CD4-positive, alpha-beta T cell (primary cell): ENCODE measurements at regions not wholly inside any gene's neighbourhood (a gene's known extent, or its start where the extent isn't known, plus 50 kb on each side); places are given as distances from the start of the nearest gene placed in this dataset.

Source experiments
- ATAC-seq: fragments of 200-7000 bp; cut with Tn5 transposase; one replicate; pipeline ENCODE4 v1.10.0; 2022; ENCODE audit warnings: mild to moderate bottlenecking; ENCODE audit not compliant: poor library complexity
- CTCF ChIA-PET: fragments of 350-600 bp; sonication (Branson Sonifier 250); formaldehyde crosslinking; loops from one replicate; lab custom pipeline; 2021; ENCODE audit warnings: antibody characterized with exemption, inconsistent platforms; lab: Charles Lee
- POLR2A ChIA-PET: fragments of 350-600 bp; sonication (Branson Sonifier 250); formaldehyde crosslinking; loops from one replicate; lab custom pipeline; 2021; ENCODE audit warnings: antibody characterized with exemption, inconsistent platforms; lab: Charles Lee
- DNase-seq, 14 experiments: peaks; one replicate each; pipeline ENCODE4 v3.0.0-alpha.2; 2013 to 2020; ENCODE audit warnings: mixed read lengths in 2 of 14
- H3K27ac ChIP-seq, 2 donors: one replicate each; pipeline versions ENCODE4 v1.5.1 to v1.7.0; 2013; ENCODE audit warnings: low read length in 2 of 2, low read depth in 1 of 2, mild to moderate bottlenecking in 1 of 2
- H3K27me3 ChIP-seq, 2 experiments: 1 replicate in 1 of 2; 2 replicates in 1 of 2; pipeline versions ENCODE4 v1.6.1 to v1.7.0; 2013; ENCODE audit warnings: low read length in 2 of 2, control low read depth in 1 of 2, mild to moderate bottlenecking in 1 of 2, moderate library complexity in 1 of 2; ENCODE audit not compliant: insufficient read depth in 2 of 2, control insufficient read depth in 1 of 2
- H3K36me3 ChIP-seq: one replicate; pipeline ENCODE4 v1.6.1; 2013; ENCODE audit warnings: low read length, control low read depth; ENCODE audit not compliant: insufficient read depth
- H3K4me1 ChIP-seq: one replicate; pipeline ENCODE4 v1.6.1; 2013; ENCODE audit warnings: low read length, control low read depth; ENCODE audit not compliant: insufficient read depth
- H3K4me3 ChIP-seq: one replicate; pipeline ENCODE4 v1.5.1; 2013; ENCODE audit warnings: mild to moderate bottlenecking, low read length, moderate library complexity
- H3K9me3 ChIP-seq, 2 experiments: 1 replicate in 1 of 2; 2 replicates in 1 of 2; pipeline versions ENCODE4 v1.6.1 to v1.7.0; 2013; ENCODE audit warnings: low read length in 2 of 2, mild to moderate bottlenecking in 2 of 2, control low read depth in 1 of 2, moderate library complexity in 1 of 2; ENCODE audit not compliant: control insufficient read depth in 1 of 2, insufficient read depth in 1 of 2
- H3K27ac Mint-ChIP-seq: one replicate; pipeline ENCODE4 v1.8.0; 2020; ENCODE audit warnings: mixed read lengths
- H3K27me3 Mint-ChIP-seq: one replicate; pipeline ENCODE4 v1.8.0; 2021; ENCODE audit warnings: mixed read lengths
- H3K36me3 Mint-ChIP-seq: one replicate; pipeline ENCODE4 v1.8.0; 2021; ENCODE audit warnings: low read depth, mixed read lengths
- H3K4me1 Mint-ChIP-seq: one replicate; pipeline ENCODE4 v1.8.0; 2021; ENCODE audit warnings: low read depth, mixed read lengths
- H3K4me3 Mint-ChIP-seq: one replicate; pipeline ENCODE4 v1.8.0; 2020; ENCODE audit warnings: mild to moderate bottlenecking, mixed read lengths
- H3K9me3 Mint-ChIP-seq: one replicate; pipeline ENCODE4 v1.8.0; 2020; ENCODE audit warnings: mixed read lengths
- CTCF ChIP-seq: fragments of 200-600 bp; IDR thresholded peaks from one replicate; pipeline ENCODE4 v1.8.0; 2022; ENCODE audit warnings: antibody characterized with exemption, mild to moderate bottlenecking
- intact Hi-C, 2 experiments: fragments of 100-400 bp; cut with DNase I in 1 of 2; cut with micrococcal nuclease in 1 of 2; formaldehyde crosslinking; loops; one replicate each; pipeline versions ENCODE4 v1.15.1 to v1.9.0; 2023 to 2025; cut with DNase I, micrococcal nuclease

- H3K36me3 Mint-ChIP-seq: no peaks in the 10 kb centered on the region
- intact Hi-C loops: no loop called here
Measured at GRCh38 chr5:40360685-40361084, 319.0 kb upstream of the PTGER4 start.

GRCh38 chr5:40359832-40360231 is 319.9 kb upstream of the PTGER4 start:
- Mint-ChIP-seq H3K9me3 (peaks cover 3% of the 10 kb centered on the region), H3K36me3 (no peaks in the 10 kb centered on the region), H3K4me3 (no peak overlapping the region), H3K27ac (no peak overlapping the region), H3K27me3 (no peaks in the 10 kb centered on the region), H3K4me1 (no peaks in the 10 kb centered on the region)
- Histone ChIP-seq H3K36me3 (no peaks in the 10 kb centered on the region), H3K4me1 (no peaks in the 10 kb centered on the region), H3K4me3 (no peak overlapping the region), H3K9me3 (peaks cover 4% of the 10 kb centered on the region in 2 experiments), H3K27me3 (no peaks in the 10 kb centered on the region), H3K27ac (no peak overlapping the region)
- intact Hi-C loops: no loop called here
- ATAC-seq (no peak), DNase-seq (peak in 1 of 14 experiments; percentile 39)
- POLR2A ChIA-PET: no interaction called here
- CTCF ChIA-PET: no interaction called here
- TF ChIP-seq CTCF: no peak

More at GRCh38 chr5:40360685-40361084, 319.0 kb upstream of the PTGER4 start:
- no peak for TF ChIP-seq CTCF
- H3K4me3 ChIP-seq: peak overlapping the region; percentile 11
- H3K27me3 ChIP-seq: no peaks in the 10 kb centered on the region
- no peak for DNase-seq
- Mint-ChIP-seq H3K9me3 (peaks cover 3% of the 10 kb centered on the region), H3K27me3 (no peaks in the 10 kb centered on the region), H3K4me1 (no peaks in the 10 kb centered on the region), H3K27ac (no peak overlapping the region), H3K4me3 (no peak overlapping the region)
- no peaks in the 10 kb centered on the region for H3K4me1 ChIP-seq
- H3K9me3 ChIP-seq: peaks cover 0 to 4% of the 10 kb centered on the region in 2 experiments
- CTCF ChIA-PET: no interaction called here
- H3K36me3 ChIP-seq: no peaks in the 10 kb centered on the region
- H3K27ac ChIP-seq: no peak overlapping the region
- POLR2A ChIA-PET: no interaction called here
- ATAC-seq: no peak

GRCh38 chr5:40359093-40359492 is 320.6 kb upstream of the PTGER4 start:
- Mint-ChIP-seq H3K36me3 (no peaks in the 10 kb centered on the region), H3K27me3 (no peaks in the 10 kb centered on the region), H3K4me3 (no peak overlapping the region), H3K27ac (no peak overlapping the region), H3K4me1 (no peaks in the 10 kb centered on the region), H3K9me3 (peaks cover 3% of the 10 kb centered on the region)
- no peaks in the 10 kb centered on the region for H3K27me3 ChIP-seq
- POLR2A ChIA-PET: no interaction called here
- H3K9me3 ChIP-seq: peaks cover 4 to 7% of the 10 kb centered on the region in 2 experiments
- no peaks in the 10 kb centered on the region for H3K4me1 ChIP-seq
- ATAC-seq: no peak
- intact Hi-C loops: no loop called here
- CTCF ChIA-PET: no interaction called here
- H3K4me3 ChIP-seq: no peak overlapping the region
- no peak for TF ChIP-seq CTCF
- H3K27ac ChIP-seq: no peak overlapping the region
- DNase-seq: no peak
- H3K36me3 ChIP-seq: no peaks in the 10 kb centered on the region
